NB4 (cell line): ENCODE measurements at regions not wholly inside any gene's neighbourhood (a gene's known extent, or its start where the extent isn't known, plus 50 kb on each side); places are given as distances from the start of the nearest gene placed in this dataset.
A peak's percentile ranks its signal among the peaks of the same experiment; 100 is the strongest.

ENCODE experiments used
- DNase-seq: peaks from one replicate; pipeline ENCODE4 v3.0.0; 2010; ENCODE audit warnings: low read depth
- H3K4me3 ChIP-seq: one replicate; pipeline ENCODE4 v1.5.1; 2011; ENCODE audit warnings: mild to moderate bottlenecking, low read depth, low read length, moderate library complexity
- CTCF ChIP-seq: IDR thresholded peaks from one replicate; pipeline ENCODE4 v1.5.1; 2012; ENCODE audit warnings: low read depth, low read length
- MAX ChIP-seq: IDR thresholded peaks from 2 replicates; pipeline ENCODE4 v1.6.1; 2011; ENCODE audit warnings: low read depth, low read length
- MYC ChIP-seq: IDR thresholded peaks from 2 replicates; pipeline ENCODE4 v1.6.1; 2011; ENCODE audit warnings: low read depth, low read length
- POLR2A ChIP-seq: IDR thresholded peaks from 2 replicates; pipeline ENCODE4 v1.6.1; 2011; ENCODE audit warnings: mild to moderate bottlenecking; ENCODE audit not compliant: insufficient read length; ENCODE audit errors: extremely low read depth

- no peak for DNase-seq
- no peak overlapping the region for H3K4me3 ChIP-seq
- TF ChIP-seq CTCF (no peak), MYC (no peak), MAX (no peak), POLR2A (no peak)
Measured at GRCh38 chr9:91144769-91145168, 216.9 kb downstream of the AUH start.

GRCh38 chr9:91145496-91145895, 216.2 kb downstream of the AUH start:
- H3K4me3 ChIP-seq, result no peak overlapping the region
- no peak for DNase-seq
- TF ChIP-seq POLR2A (no peak), CTCF (no peak), MAX (no peak), MYC (no peak)

GRCh38 chr9:91146391-91147019, 215.2 kb downstream of the AUH start:
- H3K4me3 ChIP-seq, result no peak overlapping the region
- TF ChIP-seq MYC (no peak), POLR2A (no peak), CTCF (no peak), MAX (no peak)
- DNase-seq, result no peak

- H3K4me3 ChIP-seq, result no peak overlapping the region
- no peak for TF ChIP-seq MAX
- no peak for TF ChIP-seq POLR2A
- TF ChIP-seq CTCF, result no peak
- no peak for TF ChIP-seq MYC
- DNase-seq, result no peak
Measured at GRCh38 chr9:91147079-91147708, 214.5 kb downstream of the AUH start.

- peak; percentile 40 for DNase-seq
- TF ChIP-seq POLR2A (no peak), MYC (no peak), MAX (no peak), CTCF (no peak)
- H3K4me3 ChIP-seq, result no peak overlapping the region
Measured at GRCh38 chr9:91148306-91148705, 213.4 kb downstream of the AUH start.
